ENCODE measurements at regions not wholly inside any gene's neighbourhood (a gene's known extent, or its start where the extent isn't known, plus 50 kb on each side); places are given as distances from the start of the nearest gene placed in this dataset.

DNA sequence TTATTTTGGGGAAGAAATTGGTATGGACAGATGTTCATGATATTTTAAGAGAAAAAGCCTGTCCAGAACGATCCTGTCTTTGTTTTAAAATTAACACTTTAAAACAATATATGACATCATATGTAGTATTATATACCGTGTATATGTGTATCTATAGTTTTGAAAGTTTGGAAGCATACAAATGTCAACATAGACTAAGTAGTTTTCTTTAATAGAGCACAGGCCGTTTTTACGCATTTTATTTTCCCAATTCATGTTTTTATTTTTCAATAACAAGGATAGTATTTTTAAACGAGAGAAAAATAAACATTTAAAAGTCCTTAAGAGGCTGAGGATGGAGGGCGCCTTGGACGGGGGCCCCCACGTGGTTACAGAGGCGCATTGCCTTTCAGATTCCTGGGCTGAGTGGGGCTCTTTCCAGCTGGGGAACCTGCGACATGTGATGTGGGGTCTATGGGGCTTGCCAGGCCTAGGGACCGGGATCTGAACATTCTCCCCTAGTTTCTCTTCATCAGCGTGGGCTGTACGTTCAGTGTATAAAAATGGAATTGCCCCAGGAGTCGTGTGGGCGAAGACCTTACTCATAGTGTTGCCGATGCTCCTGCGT lies 127.8 kb upstream of the ZNF746 start:
- no peak for TF ChIP-seq CEBPB (IDR thresholded peaks at IDR 0.05)
- TF ChIP-seq RAD21 (IDR thresholded peaks at IDR 0.05; ENCODE audit: low read depth) = no peak
- TF ChIP-seq MAX (IDR thresholded peaks at IDR 0.05) = no peak
- no peak for TF ChIP-seq TCF12 (IDR thresholded peaks at IDR 0.05; ENCODE audit: low read depth)
- no peak for TF ChIP-seq EGR1 (IDR thresholded peaks at IDR 0.05)
- no peak for TF ChIP-seq TAF1 (IDR thresholded peaks at IDR 0.05; ENCODE audit: low read depth)
- TF ChIP-seq EP300 (IDR thresholded peaks at IDR 0.05; ENCODE audit: borderline replicate concordance) = no peak

Data from Ishikawa (cell line).